Daoy (cell line): ENCODE measurements at regions not wholly inside any gene's neighbourhood (a gene's known extent, or its start where the extent isn't known, plus 50 kb on each side); places are given as distances from the start of the nearest gene placed in this dataset.

Experiments
- DNase-seq: peaks from one replicate; pipeline ENCODE4 v3.0.0-alpha.2; 2015; ENCODE audit warnings: low read depth

GRCh38 chr4:7127576-7127975 lies 59.7 kb upstream of the GRPEL1 start:
- DNase-seq = no peak

GRCh38 chr4:7126981-7127380 lies 59.1 kb upstream of the GRPEL1 start:
- DNase-seq = no peak

- DNase-seq = peak; percentile 76
Observed at GRCh38 chr4:7124689-7125442, 57.0 kb upstream of the GRPEL1 start.

- DNase-seq = no peak
Observed at GRCh38 chr4:7121866-7122653, 54.2 kb upstream of the GRPEL1 start.

GRCh38 chr4:7121174-7121573 lies 53.3 kb upstream of the GRPEL1 start:
- DNase-seq = no peak

- peak; percentile 27 for DNase-seq
Observed at GRCh38 chr4:7120341-7120740, 52.5 kb upstream of the GRPEL1 start.

GRCh38 chr4:7118013-7118832 lies 50.4 kb upstream of the GRPEL1 start:
- DNase-seq = no peak
